ENCODE measurements at regions not wholly inside any gene's neighbourhood (a gene's known extent, or its start where the extent isn't known, plus 50 kb on each side); places are given as distances from the start of the nearest gene placed in this dataset.

DNA sequence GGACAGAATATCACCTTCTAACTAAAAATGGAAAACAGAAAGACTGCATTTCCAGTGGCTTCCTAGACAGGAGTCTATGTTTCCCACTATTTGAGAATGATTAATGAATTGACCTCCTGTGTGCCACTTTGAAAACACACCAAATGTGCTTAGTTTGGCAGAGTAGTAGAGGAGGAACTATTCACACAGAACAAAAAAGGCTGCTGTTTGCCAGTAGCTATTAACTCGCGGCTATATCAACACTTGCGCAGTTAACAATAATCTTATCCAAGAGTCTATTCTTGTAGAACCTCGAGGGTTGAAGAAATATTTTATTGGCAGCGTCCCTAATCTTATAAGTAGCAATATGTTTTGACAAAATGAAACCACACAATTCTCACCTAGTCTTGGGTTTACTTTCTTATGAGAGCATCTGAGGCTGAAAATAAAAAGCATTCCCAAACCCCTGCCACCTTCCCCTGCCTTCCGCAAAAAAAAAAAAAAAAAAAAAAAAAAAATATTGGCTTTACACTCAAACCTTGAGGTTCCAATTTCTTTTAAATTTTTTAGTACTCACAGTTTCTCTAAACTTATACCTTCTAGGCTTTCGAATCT, 127.3 kb upstream of the FLRT2 start:
- DNase-seq: no peak

DNA sequence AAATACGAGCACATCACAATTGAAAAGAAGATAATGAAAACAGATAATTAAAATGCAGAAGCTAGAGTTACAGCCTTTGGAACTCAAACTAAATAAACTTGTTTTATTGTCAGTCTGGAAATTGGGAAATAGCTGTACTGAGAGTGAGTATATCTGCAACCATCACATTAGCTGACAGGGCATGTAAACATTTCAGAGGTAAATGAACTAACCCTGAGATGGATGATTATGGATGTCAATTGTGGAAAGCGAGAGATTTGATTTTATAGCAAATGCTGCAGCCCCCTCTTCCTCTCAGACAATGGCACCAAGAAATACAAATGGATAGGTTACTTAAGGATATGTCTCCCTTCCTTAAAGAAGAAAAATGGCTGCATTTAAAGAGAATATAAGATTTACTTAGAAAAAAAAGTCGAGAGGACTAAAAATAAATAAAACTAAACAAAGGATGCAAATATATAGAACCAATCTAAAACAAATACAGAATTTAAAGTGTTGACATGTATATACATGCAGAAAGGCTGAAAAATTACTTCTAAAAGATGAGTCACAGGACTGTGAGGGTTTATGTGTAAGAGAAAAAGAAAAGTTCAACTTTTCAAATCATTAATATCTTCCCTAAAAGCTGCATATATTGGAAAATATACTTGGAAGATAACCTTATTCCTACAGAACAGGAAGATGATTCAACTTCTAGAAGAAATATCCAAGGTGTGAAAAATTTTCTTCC, 120.3 kb upstream of the FLRT2 start:
- no peak for DNase-seq

DNA sequence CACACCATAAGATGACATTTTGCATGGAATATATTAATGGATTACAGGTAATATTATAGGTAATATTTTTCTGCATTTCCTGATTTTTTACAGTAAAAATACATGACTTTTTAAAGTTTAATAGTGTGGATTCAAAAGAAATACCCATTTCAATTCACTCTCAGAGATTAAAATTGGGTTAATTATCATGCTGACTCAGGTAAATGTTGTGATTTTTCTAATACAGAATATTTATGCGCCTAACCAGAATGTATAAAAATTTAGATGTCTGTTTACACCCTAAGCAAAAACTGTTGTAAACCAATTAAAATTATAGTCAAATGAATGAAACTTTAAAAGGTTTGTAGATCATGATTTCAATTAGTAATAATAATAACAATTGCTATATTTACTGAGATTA, 117.2 kb upstream of the FLRT2 start:
- DNase-seq: no peak

GRCh38 chr14:85413836-85414526, 116.0 kb upstream of the FLRT2 start:
- no peak for DNase-seq

DNA sequence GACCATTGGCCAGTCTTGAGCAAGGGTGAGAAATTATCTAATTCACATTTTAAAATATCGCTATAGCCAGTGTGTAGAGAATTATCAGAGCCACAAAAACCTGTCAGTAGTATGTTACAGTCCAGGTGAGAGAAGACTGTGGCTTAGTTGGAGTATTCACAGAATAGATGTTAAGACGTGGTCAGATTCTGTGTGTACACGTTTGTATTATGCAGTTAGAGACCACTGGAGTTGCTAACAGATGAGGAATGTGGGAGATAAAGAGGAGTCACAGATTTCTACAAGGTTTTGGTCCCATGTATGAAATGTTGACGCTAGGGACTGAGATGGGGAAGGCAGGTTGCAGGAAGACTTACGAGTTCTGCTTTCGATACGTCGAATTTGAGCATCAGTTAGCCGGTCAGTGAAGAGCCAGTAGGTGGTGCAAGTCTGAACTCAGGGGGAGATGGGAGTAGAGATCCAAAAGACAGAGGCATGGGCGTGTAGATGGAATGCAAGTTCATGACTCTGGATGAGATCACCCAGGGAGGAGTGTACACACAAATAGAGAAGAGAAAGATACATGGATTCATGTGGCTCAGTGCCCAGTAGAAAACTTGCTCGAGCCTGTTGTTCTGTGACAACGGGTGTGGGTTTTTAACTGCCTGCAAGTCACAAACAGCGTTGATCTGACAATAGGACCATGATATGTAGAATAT, 114.8 kb upstream of the FLRT2 start:
- no peak for DNase-seq

- no peak for DNase-seq
These were observed 113.2 kb upstream of the FLRT2 start for GRCh38 chr14:85416771-85417170.

- no peak for DNase-seq
These were observed 112.5 kb upstream of the FLRT2 start for GRCh38 chr14:85417396-85417795.

DNA sequence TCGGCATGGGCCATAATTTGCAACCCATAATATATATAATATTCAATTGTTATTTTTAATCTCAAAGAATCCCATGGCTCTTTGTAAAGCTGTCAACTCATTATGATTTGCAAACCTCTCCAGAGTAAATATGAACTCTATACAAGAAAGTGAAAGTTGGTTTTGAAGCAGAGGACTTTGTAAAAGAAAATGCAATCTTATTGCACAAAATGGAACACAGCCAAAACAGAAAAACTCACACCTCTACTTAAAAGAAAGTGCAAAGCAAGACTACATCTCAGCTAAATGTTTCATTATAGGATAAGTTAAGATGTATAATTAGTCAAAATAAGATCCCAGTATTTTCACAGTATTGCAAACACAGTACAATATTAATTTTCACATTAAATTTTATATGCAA, 111.2 kb upstream of the FLRT2 start:
- DNase-seq: no peak

DNA sequence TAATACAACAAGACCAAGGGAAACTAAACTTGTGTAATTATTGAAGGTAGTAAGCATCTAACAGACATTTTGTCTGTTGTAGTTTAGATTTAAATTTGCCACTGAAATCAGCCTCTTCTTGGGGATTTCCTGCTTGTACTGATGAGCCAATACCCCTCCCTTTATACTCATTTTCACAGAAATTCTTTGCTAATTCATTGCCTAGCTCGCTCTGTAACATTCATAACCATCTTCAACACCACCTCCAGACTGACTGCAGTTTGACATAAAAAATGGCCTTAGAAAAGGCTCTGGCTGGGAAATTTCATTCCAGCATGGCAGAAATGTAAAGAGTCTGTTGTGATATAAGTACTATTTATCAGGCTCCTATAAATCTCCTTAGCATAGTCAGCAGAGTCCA, 109.7 kb upstream of the FLRT2 start:
- DNase-seq: no peak

DNA sequence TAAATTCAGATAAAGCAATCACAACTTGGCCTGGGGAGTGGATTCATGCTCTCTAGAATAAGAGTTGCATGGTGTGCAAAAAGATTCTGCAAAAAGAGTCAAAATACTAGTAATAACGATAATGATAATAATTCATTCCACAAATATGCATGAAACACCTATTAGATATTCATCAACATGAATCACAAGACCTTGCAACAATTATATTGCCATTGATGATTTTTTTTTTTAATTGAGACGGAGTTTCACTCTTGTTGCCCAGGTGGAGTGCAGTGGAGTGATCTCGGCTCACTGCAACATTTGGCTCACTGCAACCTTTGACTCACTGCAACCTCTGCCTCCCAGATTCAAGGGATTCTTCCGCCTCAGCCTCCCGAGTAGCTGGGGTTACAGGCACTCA, 109.2 kb upstream of the FLRT2 start:
- DNase-seq: no peak

GRCh38 chr14:85421186-85421877, 108.6 kb upstream of the FLRT2 start:
- DNase-seq: no peak

- DNase-seq: no peak
These were observed 106.1 kb upstream of the FLRT2 start for GRCh38 chr14:85423889-85424288.

GRCh38 chr14:85425507-85425906, 104.4 kb upstream of the FLRT2 start:
- no peak for DNase-seq

GRCh38 chr14:85426068-85426935, 103.6 kb upstream of the FLRT2 start:
- no peak for DNase-seq

GRCh38 chr14:85428926-85429325, 101.0 kb upstream of the FLRT2 start:
- DNase-seq: no peak

- DNase-seq: no peak
These were observed 92.8 kb upstream of the FLRT2 start for GRCh38 chr14:85437148-85437547.

GRCh38 chr14:85438001-85438400, 91.9 kb upstream of the FLRT2 start:
- no peak for DNase-seq

- DNase-seq: no peak
These were observed 91.4 kb upstream of the FLRT2 start for GRCh38 chr14:85438481-85438942.

DNA sequence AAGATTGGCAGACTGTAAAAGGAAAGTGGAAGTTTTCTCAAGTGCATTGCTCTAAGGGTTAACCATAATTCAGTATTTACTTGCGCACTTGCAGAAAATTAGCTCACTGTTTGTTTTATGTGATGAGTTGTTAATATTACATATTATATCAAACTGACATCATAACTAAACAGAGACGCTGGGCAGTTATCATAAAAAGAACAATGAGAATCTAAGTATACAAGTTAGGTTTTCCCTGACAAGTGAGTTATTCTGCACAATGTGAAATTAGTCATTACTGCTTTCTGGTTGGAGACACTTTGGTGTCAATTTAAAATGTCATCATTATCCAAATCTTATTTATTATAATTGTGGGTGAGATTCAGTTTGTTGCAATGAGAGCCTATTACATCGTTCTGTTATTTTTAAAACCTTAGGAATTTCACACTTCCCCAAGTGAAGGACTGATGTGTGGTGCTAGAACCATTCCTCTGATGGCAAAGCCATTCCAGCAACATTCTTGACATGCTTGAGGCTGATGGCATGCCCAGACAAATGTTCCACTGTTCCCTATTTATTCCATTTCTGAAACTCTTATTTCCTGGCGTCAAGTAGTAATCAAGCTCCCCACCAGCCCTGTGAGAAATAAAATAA, 90.1 kb upstream of the FLRT2 start:
- DNase-seq: no peak

DNA sequence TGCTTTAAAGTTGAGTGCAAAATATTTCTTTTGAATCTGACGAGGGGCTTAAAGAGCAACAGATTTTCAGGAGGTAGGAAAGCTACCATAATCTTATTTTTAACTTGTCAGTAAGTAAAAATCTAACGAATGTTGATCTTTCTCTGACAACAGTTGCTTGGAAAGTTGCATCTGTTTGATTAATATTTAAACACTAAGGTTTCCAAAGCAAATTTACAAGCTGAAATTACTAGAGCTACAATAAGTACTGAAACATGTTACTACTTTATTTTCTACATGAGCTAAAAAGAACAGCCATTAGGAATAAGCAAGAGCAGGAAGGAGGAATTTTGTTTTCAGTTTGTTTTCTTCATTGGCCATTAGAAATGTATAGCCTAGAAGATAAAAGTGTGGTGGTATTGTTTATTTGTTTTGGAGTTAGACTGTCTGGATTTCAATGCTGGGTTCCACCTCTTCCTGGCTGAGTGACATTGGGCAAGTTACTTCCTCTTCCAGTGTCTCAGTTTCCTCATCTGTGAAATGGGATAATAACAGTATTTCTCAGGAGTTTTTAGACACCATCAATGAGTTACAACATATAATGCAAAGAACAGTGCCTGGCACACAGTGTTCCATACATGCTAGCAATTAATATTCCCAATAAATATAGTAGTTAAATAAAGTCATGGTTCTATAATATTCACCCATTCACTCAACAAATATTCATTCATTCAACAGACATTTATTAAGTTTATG, 87.9 kb upstream of the FLRT2 start:
- no peak for DNase-seq

DNA sequence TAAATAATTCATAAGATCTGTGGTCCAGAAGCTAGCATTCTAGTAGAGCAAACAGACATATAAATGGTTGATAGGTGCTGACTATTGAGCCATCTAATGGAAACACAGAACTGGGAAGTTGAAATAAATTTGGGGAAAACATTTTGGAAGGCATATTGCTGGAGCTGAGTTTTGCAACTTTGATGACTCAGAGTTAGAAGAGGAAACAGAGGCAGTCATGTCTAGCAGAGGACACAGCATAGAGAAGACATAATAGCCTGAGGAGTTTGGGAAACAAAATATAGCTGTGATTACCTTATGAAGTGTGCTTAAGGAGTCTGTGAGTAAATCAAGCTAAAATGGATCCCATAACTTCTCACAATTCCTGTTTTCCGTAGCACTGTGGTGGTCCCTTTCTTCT, 86.9 kb upstream of the FLRT2 start:
- DNase-seq: no peak
